Sigmoid colon (tissue), 6 donors: ENCODE measurements at regions not wholly inside any gene's neighbourhood (a gene's known extent, or its start where the extent isn't known, plus 50 kb on each side); places are given as distances from the start of the nearest gene placed in this dataset.
"Not testable (repeated sequence)": the region's sequence is repeated elsewhere in the genome, so short reads cannot be mapped to it uniquely, and the experiment has no call there.

Experiments used
- DNase-seq: peaks from one replicate; pipeline ENCODE4 v3.0.0-alpha.2; 2019
- H3K27ac ChIP-seq, 4 donors: fragments of 200-600 bp; sonication (generic); one replicate each; pipeline ENCODE4 v1.5.1; 2016 to 2019; ENCODE audit warnings: mild to moderate bottlenecking in 1 of 4
- H3K27me3 ChIP-seq, 3 donors: fragments of 200-600 bp; sonication (generic); one replicate each; pipeline ENCODE4 v1.5.1; 2019; ENCODE audit warnings: mild to moderate bottlenecking in 1 of 3
- H3K36me3 ChIP-seq, 4 donors: fragments of 200-600 bp; sonication (generic); one replicate each; pipeline ENCODE4 v1.5.1; 2016 to 2019
- H3K4me1 ChIP-seq, 4 donors: fragments of 200-600 bp; sonication (generic); one replicate each; pipeline ENCODE4 v1.5.1; 2017 to 2019
- H3K4me3 ChIP-seq, 4 donors: fragments of 200-600 bp; sonication (generic); one replicate each; pipeline ENCODE4 v1.5.1; 2017 to 2019; ENCODE audit warnings: mild to moderate bottlenecking in 2 of 4, moderate library complexity in 1 of 4
- H3K9me3 ChIP-seq, 4 donors: fragments of 200-600 bp in 3 of 4; sonication (generic) in 3 of 4; one replicate each; pipeline versions ENCODE4 v1.5.1 to v1.6.1; 2013 to 2019
- EP300 ChIP-seq, 4 donors: sonication (generic); formaldehyde crosslinking; IDR thresholded peaks; one replicate each; pipeline ENCODE4 v1.6.1; 2017; ENCODE audit warnings: antibody characterized with exemption in 4 of 4
- POLR2A ChIP-seq, 2 donors: fragments of 450-650 bp; IDR thresholded peaks; one replicate each; pipeline ENCODE4 v1.6.1; 2016; ENCODE audit warnings: antibody characterized with exemption in 2 of 2, mild to moderate bottlenecking in 2 of 2, moderate library complexity in 2 of 2
- POLR2AphosphoS5 ChIP-seq, 4 donors: sonication (generic); formaldehyde crosslinking; IDR thresholded peaks; one replicate each; pipeline ENCODE4 v1.6.1; 2017; ENCODE audit warnings: antibody characterized with exemption in 4 of 4
- WGBS, 2 donors: extraction: QIAGEN DNeasy Blood & Tissue Kit; methylation state at CpG; one replicate each; pipeline ENCODE4 v1.1.7; 2013; 5-methylcytosine and 5-hydroxymethylcytosine counted together
- intact Hi-C: fragments of 100-400 bp; cut with DNase I; formaldehyde crosslinking; loops from one replicate; pipeline ENCODE4 v1.15.1; 2023
- TF ChIP-seq, protein P1 (sequence below), 4 experiments: fragments of 450-650 bp in 3 of 4; fragments of 200-600 bp in 1 of 4; IDR thresholded peaks; one replicate each; pipeline ENCODE4 v1.5.1; 2016 to 2019; ENCODE audit warnings: antibody characterized with exemption in 4 of 4, mild to moderate bottlenecking in 3 of 4, moderate library complexity in 2 of 4
- donor health status: healthy with polysubstance abuse.
- donor health status: healthy.

DNA sequence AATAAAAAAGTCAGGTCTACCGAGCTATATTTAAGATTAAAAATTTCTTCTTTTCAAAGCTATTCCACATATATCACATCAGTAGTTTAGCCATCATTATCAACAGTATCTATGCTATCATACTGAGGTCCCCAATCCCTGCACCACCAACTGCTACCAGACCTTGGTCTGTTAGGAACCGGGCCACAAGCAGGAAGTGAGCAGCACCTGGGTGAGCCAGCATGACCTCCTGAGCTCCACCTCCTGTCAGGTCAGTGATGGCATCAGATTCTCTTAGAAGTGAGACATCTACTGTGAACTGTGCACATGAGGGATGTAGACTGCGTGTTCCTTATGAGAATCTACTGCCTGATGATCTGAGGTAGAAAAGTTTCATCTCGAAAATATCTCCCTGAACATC lies 632.1 kb upstream of the KCND2 start:
- H3K4me3 ChIP-seq = no peak overlapping the region
- no peaks in the 10 kb centered on the region for H3K9me3 ChIP-seq
- no peaks in the 10 kb centered on the region for H3K36me3 ChIP-seq
- 57 to 81% methylated on average over 4 of the region's 4 CpGs for WGBS, 2 donors
- H3K4me1 ChIP-seq = no peaks in the 10 kb centered on the region
- H3K27ac ChIP-seq = no peak overlapping the region
- intact Hi-C loops = no loop called here
- TF ChIP-seq EP300 (IDR thresholded peaks at IDR 0.05) (no peak), POLR2A (IDR thresholded peaks at IDR 0.05) (no peak), POLR2AphosphoS5 (IDR thresholded peaks at IDR 0.05) (no peak)
- TF ChIP-seq, protein P1, sequence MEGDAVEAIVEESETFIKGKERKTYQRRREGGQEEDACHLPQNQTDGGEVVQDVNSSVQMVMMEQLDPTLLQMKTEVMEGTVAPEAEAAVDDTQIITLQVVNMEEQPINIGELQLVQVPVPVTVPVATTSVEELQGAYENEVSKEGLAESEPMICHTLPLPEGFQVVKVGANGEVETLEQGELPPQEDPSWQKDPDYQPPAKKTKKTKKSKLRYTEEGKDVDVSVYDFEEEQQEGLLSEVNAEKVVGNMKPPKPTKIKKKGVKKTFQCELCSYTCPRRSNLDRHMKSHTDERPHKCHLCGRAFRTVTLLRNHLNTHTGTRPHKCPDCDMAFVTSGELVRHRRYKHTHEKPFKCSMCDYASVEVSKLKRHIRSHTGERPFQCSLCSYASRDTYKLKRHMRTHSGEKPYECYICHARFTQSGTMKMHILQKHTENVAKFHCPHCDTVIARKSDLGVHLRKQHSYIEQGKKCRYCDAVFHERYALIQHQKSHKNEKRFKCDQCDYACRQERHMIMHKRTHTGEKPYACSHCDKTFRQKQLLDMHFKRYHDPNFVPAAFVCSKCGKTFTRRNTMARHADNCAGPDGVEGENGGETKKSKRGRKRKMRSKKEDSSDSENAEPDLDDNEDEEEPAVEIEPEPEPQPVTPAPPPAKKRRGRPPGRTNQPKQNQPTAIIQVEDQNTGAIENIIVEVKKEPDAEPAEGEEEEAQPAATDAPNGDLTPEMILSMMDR (IDR thresholded peaks at IDR 0.05) = no peak
- DNase-seq = no peak
- no peaks in the 10 kb centered on the region for H3K27me3 ChIP-seq

DNA sequence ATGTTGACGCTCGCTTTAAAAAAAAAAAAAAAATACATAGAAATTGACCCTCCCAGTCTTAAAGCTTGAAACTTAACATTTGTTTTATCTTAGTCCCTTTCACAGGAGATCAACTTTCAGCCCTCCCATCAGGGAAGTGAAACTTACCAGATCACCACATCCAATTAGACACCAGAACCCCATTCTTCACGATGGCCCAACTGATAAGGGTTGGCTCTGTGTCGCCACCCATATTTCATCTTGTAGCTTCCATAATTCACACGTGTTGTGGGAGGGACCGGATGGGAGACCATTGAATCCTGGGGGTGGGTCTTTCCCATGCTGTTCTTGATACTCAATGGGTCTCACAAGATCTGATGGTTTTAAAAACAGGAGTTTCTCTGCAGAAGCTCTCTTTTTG lies 629.4 kb upstream of the KCND2 start:
- H3K27me3 ChIP-seq = no peaks in the 10 kb centered on the region
- WGBS, 2 donors = 87 to 90% methylated on average over 6 of the region's 6 CpGs

GRCh38 chr7:119647286-119647685 lies 625.7 kb upstream of the KCND2 start:
- Histone ChIP-seq H3K36me3 (no peaks in the 10 kb centered on the region), H3K9me3 (no peaks in the 10 kb centered on the region), H3K4me3 (no peak overlapping the region), H3K27me3 (no peaks in the 10 kb centered on the region), H3K27ac (no peak overlapping the region), H3K4me1 (no peaks in the 10 kb centered on the region)
- 64 to 69% methylated on average over 1 of the region's 1 CpG for WGBS, 2 donors
- intact Hi-C loops = no loop called here
- TF ChIP-seq EP300 (IDR thresholded peaks at IDR 0.05) = no peak
- no peak for TF ChIP-seq POLR2AphosphoS5 (IDR thresholded peaks at IDR 0.05)
- TF ChIP-seq POLR2A (IDR thresholded peaks at IDR 0.05) = no peak
- no peak for DNase-seq

More for the DNA sequence above, 629.4 kb upstream of the KCND2 start:
- TF ChIP-seq POLR2AphosphoS5 (IDR thresholded peaks at IDR 0.05) (no peak), POLR2A (IDR thresholded peaks at IDR 0.05) (no peak)
- Histone ChIP-seq H3K4me3 (no peak overlapping the region), H3K36me3 (no peaks in the 10 kb centered on the region), H3K27ac (no peak overlapping the region), H3K4me1 (no peaks in the 10 kb centered on the region), H3K9me3 (no peaks in the 10 kb centered on the region)
- intact Hi-C loops = no loop called here
- DNase-seq = no peak

- intact Hi-C loops, H3K9me3 ChIP-seq, H3K27ac ChIP-seq, H3K27me3 ChIP-seq, H3K4me3 ChIP-seq, H3K36me3 ChIP-seq, DNase-seq, H3K4me1 ChIP-seq: not testable (repeated sequence)
- 62 to 79% methylated on average over 3 of the region's 3 CpGs for WGBS, 2 donors
Measured at GRCh38 chr7:119648752-119649151, 624.2 kb upstream of the KCND2 start.

DNA sequence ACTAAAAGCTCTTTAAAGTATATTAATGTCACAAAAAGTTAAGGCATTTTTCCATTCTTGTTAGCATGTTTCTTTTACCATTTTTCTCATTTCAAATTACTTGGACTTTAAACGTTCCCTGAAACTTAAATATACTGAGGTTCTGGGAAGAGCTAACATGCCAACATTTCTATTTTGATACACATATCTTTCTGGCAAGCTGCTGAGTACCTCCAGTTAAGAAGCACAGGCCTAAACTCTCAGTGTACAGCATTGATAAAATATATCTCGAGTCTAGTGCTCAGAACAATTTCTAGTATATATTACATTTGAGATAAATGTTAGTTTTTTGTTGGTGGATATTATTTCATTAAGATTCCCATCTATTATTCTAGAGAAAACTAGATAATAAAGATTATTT lies 612.9 kb upstream of the KCND2 start:
- Histone ChIP-seq H3K27ac (no peak overlapping the region), H3K4me3 (no peak overlapping the region), H3K36me3 (no peaks in the 10 kb centered on the region), H3K4me1 (no peaks in the 10 kb centered on the region), H3K27me3 (no peaks in the 10 kb centered on the region), H3K9me3 (no peaks in the 10 kb centered on the region)
- WGBS, 2 donors = 68 to 75% methylated on average over 2 of the region's 2 CpGs
- no peak for DNase-seq
- no peak for TF ChIP-seq POLR2AphosphoS5 (IDR thresholded peaks at IDR 0.05)
- no peak for TF ChIP-seq EP300 (IDR thresholded peaks at IDR 0.05)
- TF ChIP-seq, protein P1 (IDR thresholded peaks at IDR 0.05) = no peak
- no peak for TF ChIP-seq POLR2A (IDR thresholded peaks at IDR 0.05)
- intact Hi-C loops = no loop called here

- H3K9me3 ChIP-seq = peaks cover 0 to 2% (median 0%) of the 10 kb centered on the region in 4 donors
- no peaks in the 10 kb centered on the region for H3K36me3 ChIP-seq
- no peak overlapping the region for H3K4me3 ChIP-seq
- DNase-seq = no peak
- intact Hi-C loops = no loop called here
- H3K27ac ChIP-seq = no peak overlapping the region
- H3K4me1 ChIP-seq = no peaks in the 10 kb centered on the region
- H3K27me3 ChIP-seq = no peaks in the 10 kb centered on the region
- WGBS, 2 donors = 54 to 72% methylated on average over 1 of the region's 1 CpG
- TF ChIP-seq POLR2AphosphoS5 (IDR thresholded peaks at IDR 0.05) (no peak), POLR2A (IDR thresholded peaks at IDR 0.05) (no peak), EP300 (IDR thresholded peaks at IDR 0.05) (no peak)
- TF ChIP-seq, protein P1 (IDR thresholded peaks at IDR 0.05) = no peak
Measured at GRCh38 chr7:119664601-119665000, 608.4 kb upstream of the KCND2 start.
